GM18907 (cell line): ENCODE measurements at regions not wholly inside any gene's neighbourhood (a gene's known extent, or its start where the extent isn't known, plus 50 kb on each side); places are given as distances from the start of the nearest gene placed in this dataset.

Experiments
- ATAC-seq: cut with Tn5 transposase; IDR thresholded peaks from one replicate; pipeline ENCODE4 v1.9.1; 2021; ENCODE audit warnings: mild to moderate bottlenecking, moderate library complexity; ENCODE audit not compliant: unreplicated experiment

DNA sequence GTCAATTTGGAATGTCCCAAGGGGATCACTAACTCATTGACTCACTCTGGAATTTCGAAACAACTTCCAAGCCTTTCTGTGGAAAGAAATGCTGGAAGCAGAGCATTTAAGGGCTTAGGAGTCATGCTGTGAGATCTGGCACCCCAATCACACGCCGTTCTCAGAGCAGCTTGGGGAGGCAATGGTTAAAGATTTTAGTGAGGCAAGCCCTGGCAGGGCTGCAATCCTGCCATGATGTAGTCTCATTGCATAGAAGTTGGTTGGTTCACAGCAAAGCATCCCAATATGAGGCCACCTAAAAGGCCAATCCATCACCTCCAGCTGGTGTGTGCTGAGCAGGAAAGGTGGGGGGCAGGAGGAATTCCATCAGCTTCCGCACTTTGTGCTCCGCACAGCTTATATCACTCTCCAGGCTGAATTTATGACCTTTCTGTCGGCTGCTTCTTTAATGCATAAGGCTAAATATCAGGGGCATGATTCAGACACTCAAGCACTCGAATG, 1043.9 kb upstream of the POU3F3 start:
- no peak for ATAC-seq

DNA sequence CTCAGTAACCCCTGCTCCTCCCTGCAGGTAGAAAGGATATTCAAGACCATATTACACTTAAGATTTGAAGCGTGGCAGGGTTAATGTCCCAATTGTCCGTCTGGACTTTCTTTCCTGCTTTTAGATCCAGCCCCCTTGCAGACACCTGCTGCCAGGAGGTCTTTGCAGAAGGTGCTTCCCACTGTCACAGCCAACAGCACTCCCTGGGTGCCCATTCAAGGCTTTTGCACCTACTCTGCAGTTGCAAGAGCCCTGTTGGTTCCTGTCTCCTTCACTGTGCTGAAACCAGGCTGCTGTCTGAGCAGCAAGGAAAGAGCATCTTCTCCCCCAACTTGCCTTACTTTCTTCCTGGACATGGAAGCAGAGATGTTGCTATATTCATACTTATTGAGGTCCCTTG, 1043.0 kb upstream of the POU3F3 start:
- ATAC-seq: no peak

DNA sequence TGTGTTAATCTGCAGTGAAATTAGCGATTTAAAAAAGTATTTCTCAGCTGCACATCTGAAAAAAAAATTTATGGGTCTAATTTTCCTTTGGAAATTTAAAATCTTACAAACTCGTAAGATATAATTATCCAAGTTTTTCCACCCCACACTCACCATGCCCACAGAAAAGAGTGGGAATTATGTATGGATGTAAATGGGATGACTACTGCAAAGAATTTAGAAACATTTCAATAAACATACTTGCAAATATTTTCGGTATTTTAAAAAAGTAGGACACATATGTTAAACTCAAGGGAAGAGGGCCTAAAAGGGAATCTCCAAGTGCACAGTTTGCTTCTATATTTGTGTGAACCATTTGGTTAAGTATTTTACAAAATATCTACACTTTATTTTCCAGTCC, 1039.9 kb upstream of the POU3F3 start:
- no peak for ATAC-seq

DNA sequence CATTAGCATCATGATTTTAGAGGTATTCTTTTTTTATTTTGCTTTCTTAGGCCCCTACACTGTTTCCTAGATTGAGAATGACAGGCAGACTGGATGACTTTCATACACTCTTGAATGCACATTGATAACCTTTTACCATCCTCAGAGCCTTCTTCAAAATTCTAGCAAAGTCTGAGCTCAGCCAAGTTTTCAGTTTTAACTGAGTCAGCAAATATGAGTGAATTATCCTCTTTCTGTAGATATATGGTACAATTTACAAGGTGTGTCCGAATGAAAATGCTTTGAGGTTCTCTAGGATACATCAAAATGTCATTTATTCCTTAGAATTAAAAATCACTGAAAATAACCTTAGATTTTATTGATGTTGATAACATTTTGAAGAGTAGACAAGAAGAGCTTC, 1038.2 kb upstream of the POU3F3 start:
- ATAC-seq: no peak

DNA sequence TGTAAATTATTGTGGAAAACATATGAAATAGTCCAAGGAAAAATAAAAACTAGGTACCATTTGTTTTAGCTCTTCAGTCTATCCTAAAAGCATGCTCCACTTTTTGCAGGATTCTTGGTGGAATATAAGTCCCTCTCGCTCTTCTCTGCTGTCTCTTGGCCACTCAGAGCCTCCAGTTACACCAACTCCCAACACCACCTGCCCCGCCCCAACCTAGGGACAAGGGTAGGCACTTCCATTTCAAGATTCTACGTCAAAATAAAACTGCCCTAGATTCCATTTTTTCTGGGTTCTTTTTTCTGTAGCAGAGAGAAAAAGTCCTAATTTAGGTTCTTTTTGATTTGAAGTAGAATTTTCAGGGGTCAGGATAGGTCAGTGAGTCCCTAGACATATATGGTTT, 1036.2 kb upstream of the POU3F3 start:
- ATAC-seq: no peak

DNA sequence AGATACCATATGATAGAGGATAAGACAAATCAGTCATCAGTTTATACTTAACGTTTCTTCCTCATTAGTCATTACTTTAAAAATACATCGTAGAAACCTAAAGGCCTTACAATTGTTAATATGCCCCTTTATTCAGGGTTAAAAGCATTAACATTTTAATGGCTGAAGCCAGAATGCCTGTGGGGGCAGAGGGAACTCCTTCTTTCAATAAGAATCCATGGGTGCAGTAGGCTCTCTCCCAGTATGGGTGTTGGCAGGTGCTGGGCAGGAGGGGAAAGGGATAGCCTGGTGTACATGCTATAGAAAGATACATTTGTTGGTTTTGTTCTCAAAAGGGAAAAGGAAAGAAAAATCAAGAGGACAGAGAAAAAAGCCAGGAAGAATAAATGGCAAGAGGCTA, 1035.7 kb upstream of the POU3F3 start:
- no peak for ATAC-seq

DNA sequence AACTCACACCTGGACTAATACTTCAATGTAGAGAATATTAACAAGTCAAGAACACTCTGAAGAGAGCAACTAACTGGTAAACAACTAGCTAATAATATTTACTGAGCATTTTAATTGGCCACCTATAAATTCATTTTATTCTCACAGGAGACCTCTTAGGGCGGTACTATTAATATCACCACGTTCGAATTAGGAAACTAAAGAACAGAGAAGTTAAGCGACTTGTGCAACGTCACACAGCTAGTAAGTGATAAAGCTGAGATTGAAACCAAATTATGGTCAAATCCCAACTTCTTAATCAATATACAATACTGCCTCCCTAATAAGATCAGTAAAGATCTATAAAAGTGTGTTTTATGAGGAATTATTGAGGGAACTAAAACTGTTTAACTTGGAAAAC, 1034.3 kb upstream of the POU3F3 start:
- no peak for ATAC-seq

DNA sequence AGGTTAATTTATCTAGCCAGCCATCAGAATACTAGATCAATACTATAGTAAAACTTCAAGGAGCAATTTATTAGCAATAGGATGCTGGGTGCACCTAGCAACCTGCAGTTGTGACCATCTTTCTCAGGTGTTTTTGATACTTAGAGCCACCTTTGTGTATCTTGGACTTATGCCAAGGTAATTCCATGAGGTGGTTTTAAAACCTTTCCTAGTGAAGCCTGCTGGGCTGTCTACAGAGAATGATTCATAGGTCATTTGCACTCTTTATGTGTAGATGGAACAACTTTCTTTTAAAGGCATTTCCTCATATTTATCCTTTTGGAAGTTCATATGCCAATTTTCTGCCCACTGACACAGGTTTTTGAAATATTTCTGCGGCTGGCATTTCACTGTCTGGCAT, 1030.1 kb upstream of the POU3F3 start:
- no peak for ATAC-seq

DNA sequence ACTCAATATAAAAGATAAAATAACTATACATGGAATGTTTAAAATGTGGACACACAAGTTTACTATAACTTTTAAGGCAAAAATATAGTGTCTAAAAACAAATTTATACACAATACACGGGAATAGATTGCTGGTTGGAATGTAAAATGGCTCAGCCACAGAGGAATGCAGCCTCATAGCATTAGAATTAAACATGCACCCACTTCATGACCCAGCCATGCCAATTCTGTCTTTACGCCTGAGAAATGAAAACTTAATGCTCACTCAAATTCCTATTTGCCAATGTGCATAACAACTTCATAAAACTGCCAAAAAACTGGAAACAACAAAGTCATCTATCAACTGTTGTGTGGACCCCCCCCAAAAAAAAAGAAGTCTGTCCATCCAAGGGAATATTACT, 1006.6 kb upstream of the POU3F3 start:
- no peak for ATAC-seq

DNA sequence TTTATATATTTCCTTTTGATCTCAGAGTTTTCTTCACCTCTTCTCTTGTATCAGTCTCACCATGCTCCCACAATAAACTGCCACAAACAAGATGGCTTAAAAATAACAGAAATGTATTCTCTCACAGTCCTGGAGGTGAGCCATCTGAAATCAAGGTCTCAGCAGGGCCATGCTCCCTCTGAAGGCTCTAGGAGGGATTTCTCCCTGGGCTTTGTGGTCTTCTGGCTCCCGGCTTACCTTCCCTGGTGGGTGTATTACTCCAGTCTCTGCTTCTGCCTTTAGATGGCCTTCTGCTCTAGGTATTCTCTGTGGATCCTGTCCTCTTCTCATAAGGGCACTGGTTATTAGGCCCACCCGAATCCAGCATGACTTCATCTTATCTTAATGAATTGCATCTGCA, 994.7 kb upstream of the POU3F3 start:
- ATAC-seq: no peak

DNA sequence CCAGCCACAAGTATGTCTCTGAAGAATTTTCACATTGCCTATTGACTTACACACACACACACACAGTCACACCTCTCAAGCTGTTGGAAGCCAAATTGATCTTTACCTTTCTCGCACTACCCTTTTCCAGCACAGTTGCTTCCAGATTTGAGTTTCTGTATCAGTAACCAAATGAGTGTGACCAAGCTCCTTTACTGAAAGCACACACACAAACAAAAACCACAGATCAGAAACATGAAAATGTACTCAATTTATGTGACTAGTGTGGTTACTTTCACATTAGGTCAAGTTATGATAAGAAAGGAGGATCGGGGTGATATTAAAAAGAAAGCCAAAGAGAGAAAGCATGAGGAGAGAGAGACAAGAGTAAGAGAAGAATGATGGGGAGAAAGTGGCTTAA, 993.9 kb upstream of the POU3F3 start:
- ATAC-seq: peak; percentile 67

DNA sequence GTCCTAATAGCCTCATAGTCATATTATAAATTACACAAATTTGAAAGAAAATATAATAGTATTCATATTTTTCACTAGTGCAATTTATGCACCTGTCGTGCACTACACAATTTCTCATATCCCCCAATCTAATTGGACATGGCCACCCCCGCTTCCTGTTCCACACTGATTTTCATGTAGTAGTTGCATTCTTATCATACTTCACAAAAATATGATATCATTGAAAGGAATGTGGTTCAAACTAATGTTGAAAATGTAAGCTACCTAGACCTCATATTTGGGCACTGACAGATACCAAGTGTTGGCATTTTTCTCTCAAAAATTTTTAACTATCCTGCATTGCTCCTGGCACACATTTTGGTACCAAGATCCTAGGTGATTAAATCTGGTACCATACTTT, 985.5 kb upstream of the POU3F3 start:
- no peak for ATAC-seq

DNA sequence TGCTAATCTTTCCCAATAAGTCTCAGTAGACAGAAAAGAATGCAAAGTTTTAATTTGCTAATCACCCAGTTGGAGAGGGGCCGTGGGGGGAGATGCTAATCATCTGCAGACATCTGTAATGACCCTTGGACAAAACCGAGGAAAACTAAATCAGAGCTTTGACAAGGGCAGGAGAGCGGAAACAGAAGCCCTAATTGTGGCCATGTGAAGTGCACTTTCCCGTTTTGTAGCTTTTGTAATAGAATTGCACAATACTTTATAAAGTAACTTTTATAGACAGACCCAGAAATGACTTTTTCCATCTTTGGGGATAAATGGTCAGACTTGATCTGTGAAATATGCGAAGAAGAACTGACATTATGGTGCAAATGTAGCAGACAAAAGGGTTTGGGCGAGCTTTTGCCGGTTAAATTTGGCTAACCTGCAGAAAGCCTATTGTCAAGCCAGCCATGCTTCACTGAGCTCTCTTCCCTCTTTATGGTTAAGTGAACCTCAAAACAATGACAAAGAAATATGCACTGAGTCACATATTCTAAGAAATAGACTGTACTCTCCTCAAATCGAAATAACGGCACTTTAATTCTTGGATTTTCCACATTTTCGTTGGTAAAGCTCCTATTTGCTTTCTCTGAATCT, 980.1 kb upstream of the POU3F3 start:
- ATAC-seq: no peak

DNA sequence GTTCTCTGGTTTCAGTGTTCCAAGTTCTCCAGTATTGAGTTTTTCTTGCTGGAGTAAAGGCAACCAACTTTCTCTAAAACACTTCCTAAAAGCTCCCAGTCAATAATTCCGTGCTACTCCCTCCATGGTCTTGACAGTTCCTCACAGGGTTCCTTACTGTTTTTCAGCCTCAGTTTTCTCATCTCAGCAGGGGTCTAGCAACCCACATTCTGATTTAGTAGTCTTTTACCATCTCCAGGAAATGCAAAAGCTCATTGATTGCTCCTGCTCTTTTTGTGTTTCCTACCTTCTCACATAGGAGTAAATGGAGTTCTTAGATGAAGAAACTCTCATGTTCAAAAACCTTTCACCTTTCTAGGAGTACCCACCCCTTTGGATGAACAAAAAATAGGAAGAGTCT, 978.8 kb upstream of the POU3F3 start:
- no peak for ATAC-seq

DNA sequence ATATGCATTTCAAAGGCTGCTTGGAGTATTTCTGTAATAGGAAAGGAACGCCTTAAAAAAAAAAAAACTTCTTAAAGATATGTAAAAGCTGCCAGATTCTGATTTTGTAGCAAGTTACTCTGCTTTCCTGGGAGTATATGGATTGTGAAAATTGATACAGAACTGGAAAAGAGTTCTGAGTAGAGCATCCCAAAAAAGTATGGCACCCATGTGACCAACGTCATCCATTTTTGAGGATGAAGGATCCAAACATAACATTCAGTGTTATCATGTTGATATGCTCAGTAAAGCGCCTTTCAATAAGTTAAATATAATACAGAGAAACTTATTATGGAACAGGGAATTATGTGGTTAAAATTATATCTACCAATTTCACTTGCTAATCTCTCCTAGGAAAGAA, 978.4 kb upstream of the POU3F3 start:
- no peak for ATAC-seq

DNA sequence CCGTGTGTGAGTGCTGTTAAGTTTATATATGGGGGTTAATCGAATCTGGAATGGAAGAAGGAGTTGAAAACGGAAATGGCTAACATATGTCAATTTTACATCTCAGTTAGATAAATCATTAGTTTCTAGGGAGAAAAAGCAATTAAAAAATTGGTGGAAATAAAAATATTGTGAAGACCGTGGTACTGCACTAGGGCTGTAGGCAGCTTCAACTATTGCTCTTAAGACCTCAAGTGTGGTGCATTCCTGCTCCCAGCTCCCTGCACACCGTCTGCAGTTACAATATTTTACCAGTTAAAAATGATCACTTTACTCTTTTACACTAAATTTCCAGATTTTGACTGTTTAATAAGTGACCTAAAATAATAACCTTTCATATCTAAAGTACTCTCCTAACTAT, 977.3 kb upstream of the POU3F3 start:
- ATAC-seq: no peak

DNA sequence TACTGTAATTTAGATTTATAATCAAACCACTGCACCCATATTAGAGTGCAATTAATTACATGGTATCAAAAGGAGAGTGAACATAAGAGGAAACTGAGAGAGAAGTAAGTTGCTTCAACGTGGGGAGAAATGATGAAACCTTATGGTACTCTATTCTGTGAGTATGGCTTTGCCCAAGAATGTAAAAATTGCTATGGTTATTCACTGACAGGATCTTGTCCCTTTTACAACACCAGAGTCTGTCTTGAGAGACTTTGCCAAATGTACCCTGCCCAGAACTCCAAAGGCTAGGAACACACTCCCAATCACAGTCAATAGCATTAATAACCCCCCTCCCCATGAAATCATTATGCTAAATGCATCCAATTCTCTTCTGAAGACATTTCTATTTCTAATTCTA, 974.8 kb upstream of the POU3F3 start:
- no peak for ATAC-seq

DNA sequence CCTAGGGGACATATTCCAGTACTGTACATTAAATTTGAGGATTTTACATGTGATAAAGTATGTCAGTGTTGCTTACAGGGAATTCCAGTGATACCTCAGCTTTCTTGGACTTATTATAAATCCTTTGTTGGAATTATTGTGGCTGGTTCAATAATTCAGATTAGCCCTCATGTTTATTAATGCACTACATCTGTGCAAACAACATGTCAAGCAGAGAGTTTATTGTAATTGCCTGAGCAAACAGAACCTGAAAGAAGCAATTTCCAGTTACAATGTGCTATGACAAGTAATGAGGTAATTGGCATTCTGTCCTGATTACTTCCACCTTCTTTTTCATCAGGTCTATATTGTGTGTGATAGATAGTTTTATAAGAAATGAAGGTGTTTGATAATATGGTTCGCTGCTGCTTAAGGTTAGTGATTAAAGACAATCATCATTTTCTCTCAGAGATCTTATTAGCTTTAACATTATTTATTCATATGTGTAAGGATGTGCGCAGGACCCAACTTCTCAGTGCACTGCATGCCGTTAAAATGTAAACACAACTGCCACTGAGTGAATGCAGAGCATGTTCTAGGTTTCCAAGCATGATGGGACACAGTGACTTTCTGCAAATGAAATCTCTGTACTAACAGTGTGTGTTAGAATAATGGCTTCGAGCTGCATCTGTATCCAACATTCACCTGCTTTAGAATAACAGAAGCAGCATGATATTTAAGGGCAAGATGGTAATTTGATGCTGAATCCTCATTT, 973.7 kb upstream of the POU3F3 start:
- no peak for ATAC-seq

DNA sequence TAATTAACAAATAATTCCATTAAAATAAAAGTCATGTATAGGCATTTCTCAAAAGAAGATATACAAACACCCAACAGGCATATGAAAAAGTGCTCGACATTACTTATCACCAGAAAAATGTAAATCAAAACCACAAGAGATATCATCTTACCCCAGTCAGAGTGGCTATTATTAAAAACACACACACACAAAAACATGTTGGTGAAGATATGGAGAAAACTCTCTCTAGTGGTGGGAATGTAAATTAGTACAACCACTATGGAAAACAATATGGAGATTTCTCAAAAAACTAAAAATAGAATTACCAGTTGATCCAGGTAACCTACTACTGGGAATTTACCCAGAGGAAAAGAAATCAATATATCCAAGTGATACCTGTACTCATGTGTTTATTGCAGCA, 966.3 kb upstream of the POU3F3 start:
- no peak for ATAC-seq

DNA sequence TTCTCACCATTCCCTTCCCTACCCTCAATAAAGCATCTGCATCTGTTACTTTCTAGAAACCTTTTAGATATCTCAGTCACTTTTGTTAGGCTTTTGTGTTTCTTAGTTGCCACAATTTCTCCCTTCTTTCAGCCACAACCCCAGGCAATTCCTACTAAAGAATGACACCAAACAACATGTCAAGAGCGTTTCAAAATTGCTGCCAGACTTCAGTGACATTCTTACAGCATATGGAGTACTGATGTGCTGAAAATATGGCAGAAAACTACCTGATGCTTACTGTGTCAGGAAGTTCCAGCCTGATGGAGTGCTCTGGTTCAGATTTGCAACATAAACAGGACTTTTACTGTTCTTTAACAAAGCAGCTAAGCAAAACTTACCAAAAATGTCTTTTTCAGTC, 957.7 kb upstream of the POU3F3 start:
- no peak for ATAC-seq

DNA sequence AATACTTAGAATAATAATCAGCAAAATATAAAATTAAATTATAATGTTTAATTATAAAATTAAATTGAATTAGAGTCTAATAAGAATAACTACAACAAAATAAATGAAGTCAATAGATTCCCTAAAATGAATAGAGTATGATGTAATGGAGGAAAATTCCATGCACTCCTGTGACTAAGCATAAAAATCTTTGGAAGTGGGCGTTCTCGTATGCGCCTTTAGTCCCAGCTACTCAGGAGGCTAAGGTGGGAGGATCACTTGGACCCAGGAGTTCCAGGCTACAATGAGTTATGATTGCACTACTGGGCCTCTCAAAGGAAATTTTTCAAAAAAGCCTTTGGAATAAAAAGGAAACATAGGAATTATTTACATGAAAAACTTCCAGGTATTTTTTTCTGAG, 955.4 kb upstream of the POU3F3 start:
- no peak for ATAC-seq

DNA sequence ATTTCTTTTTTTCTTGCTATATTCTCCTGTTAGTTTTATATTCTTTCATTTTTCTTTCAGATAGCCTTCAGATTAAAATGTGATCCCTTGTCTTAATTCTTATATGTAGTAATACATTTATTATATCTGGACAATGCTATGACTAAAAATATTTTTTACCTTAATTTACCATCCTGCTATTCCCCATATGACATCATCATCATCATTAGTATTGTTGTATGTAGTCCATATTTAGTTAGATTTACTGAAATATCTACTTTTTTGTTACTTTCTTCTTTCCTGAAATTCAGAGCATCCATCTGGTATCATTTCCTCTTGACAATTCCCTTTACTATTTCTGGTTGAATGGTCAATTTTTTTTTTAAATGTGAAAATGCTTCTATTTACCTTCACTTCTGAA, 951.6 kb upstream of the POU3F3 start:
- no peak for ATAC-seq

DNA sequence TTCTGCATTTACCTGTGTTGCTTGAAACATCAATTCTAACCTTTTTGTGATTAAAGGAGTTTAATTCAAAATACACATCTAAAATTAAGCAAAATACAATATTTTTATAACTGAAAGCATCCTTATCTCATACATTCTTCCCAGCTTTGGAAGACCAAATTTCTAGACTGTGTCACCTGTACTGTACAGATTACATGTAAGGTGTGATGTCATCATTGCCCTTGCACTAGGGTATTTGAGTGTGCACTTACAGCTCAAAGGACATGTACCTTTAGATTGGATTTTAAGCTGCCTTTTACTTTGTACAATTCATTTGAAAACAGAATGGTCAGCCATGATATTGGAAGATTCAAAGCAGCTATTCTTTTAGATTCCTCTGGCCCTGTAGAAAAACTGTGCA, 932.8 kb upstream of the POU3F3 start:
- no peak for ATAC-seq
